ENCODE measurements at regions not wholly inside any gene's neighbourhood (a gene's known extent, or its start where the extent isn't known, plus 50 kb on each side); places are given as distances from the start of the nearest gene placed in this dataset.

DNA sequence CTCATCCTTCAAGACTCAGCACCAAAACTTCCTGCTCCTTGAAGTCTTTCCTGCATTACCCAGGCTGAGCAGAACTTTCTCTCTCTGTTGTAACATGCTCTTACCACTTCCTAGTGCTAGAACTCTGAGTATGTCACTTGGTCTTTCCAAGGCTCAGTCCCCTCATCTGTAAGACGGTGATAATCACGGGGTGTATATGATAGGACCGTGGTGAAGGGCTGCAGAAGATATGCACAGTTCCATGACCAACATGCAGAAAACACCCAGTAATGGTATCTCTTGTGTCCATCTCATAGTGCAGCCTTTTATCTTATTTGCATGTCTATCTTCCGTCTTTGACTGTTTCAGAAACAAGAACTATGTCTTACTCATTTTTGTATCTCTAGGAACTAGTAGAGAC is 154.5 kb downstream of the ZNF621 start:
- H3K36me3 Mint-ChIP-seq = no peaks in the 10 kb centered on the region
- Histone ChIP-seq H3K9me3 (ENCODE audit: control insufficient read depth in 1 of 2, low read length in 2 of 2) (no peaks in the 10 kb centered on the region), H3K27ac (ENCODE audit: low read depth, low read length) (no peak overlapping the region), H3K4me3 (ENCODE audit: low read length in 2 of 2) (no peak overlapping the region), H3K27me3 (ENCODE audit: insufficient read depth, low read length) (no peaks in the 10 kb centered on the region), H3K4me1 (ENCODE audit: insufficient read depth, low read length) (no peaks in the 10 kb centered on the region), H3K36me3 (ENCODE audit: insufficient read depth, low read length) (no peaks in the 10 kb centered on the region)
- DNase-seq = no peak
- intact Hi-C loops (cut with micrococcal nuclease) = no loop called here
- H3K27ac Mint-ChIP-seq = no peak overlapping the region
- POLR2A ChIA-PET (ENCODE audit: partially characterized antibody) = no interaction called here
- peaks cover 0 to 2% of the 10 kb centered on the region in 2 donors for H3K27me3 Mint-ChIP-seq
- peaks cover 0 to 3% (median 0%) of the 10 kb centered on the region in 8 donors for H3K9me3 Mint-ChIP-seq
- H3K4me3 Mint-ChIP-seq = no peak overlapping the region
- no peaks in the 10 kb centered on the region for H3K4me1 Mint-ChIP-seq
- CTCF ChIA-PET (ENCODE audit: partially characterized antibody) = no interaction called here

DNA sequence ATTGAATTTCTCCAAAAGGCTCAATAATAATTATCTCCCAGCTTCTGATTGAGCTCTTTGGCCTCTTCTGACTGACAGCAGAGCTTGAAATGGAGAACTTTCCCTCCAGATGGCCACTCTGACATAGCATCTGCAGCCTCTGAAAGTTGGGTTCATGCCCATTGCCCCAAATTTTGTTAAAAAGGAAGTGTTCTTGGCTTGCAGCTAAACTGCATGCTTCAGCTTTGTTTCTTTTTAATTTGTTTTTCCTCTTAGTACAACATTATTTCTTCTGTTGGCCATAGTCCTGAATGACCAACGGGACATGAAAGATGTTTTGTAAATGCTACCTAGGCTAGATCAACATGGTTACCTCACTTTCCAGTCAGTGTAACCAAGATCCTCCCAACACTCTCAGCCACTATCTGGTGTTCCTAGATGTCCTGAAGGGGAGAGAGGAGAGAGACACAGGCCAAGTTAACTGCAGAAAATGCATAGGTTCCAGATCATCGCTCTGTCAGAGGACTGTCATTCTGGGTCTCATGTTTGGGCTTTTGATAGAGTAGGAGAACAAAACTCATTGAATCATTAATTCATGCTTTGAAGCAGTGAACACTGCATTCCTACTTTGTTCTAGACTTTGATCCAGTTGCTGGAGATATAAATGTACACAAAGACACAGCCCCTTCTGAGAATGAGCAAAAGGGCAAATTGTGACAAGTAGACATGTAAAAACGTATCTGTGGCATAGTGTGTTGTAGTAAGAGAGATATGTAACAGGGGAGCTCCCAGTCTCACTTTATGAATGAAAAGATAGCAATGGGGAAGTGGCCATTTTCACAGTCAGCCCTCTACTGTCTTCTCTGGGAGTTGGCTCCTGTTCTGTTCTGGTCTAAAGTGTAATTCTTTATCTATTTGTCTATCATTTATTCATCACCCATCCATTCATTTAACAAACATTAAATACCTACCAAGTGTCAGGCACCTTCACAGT is 156.2 kb downstream of the ZNF621 start:
- no peaks in the 10 kb centered on the region for H3K36me3 ChIP-seq (ENCODE audit: insufficient read depth, low read length)
- Mint-ChIP-seq H3K4me1 (no peaks in the 10 kb centered on the region), H3K4me3 (no peak overlapping the region), H3K36me3 (no peaks in the 10 kb centered on the region), H3K27ac (no peak overlapping the region), H3K9me3 (no peaks in the 10 kb centered on the region), H3K27me3 (peaks cover 0 to 4% of the 10 kb centered on the region in 2 donors)
- no peaks in the 10 kb centered on the region for H3K4me1 ChIP-seq (ENCODE audit: insufficient read depth, low read length)
- CTCF ChIA-PET (ENCODE audit: partially characterized antibody) = no interaction called here
- POLR2A ChIA-PET (ENCODE audit: partially characterized antibody) = no interaction called here
- H3K9me3 ChIP-seq (ENCODE audit: control insufficient read depth in 1 of 2, low read length in 2 of 2) = no peaks in the 10 kb centered on the region
- no peaks in the 10 kb centered on the region for H3K27me3 ChIP-seq (ENCODE audit: insufficient read depth, low read length)
- intact Hi-C loops (cut with micrococcal nuclease) = no loop called here
- H3K27ac ChIP-seq (ENCODE audit: low read depth, low read length) = no peak overlapping the region
- no peak overlapping the region for H3K4me3 ChIP-seq (ENCODE audit: low read length in 2 of 2)
- no peak for DNase-seq

- ChIA-PET POLR2A (ENCODE audit: partially characterized antibody) (no interaction called here), CTCF (ENCODE audit: partially characterized antibody) (no interaction called here)
- Histone ChIP-seq H3K4me3 (ENCODE audit: low read length in 2 of 2) (no peak overlapping the region), H3K27ac (ENCODE audit: low read depth, low read length) (no peak overlapping the region), H3K4me1 (ENCODE audit: insufficient read depth, low read length) (no peaks in the 10 kb centered on the region), H3K36me3 (ENCODE audit: insufficient read depth, low read length) (no peaks in the 10 kb centered on the region), H3K9me3 (ENCODE audit: control insufficient read depth in 1 of 2, low read length in 2 of 2) (no peaks in the 10 kb centered on the region), H3K27me3 (ENCODE audit: insufficient read depth, low read length) (no peaks in the 10 kb centered on the region)
- intact Hi-C loops (cut with micrococcal nuclease) = no loop called here
- no peak for DNase-seq
- Mint-ChIP-seq H3K36me3 (no peaks in the 10 kb centered on the region), H3K27me3 (peaks cover 4 to 8% of the 10 kb centered on the region in 2 donors), H3K4me1 (no peaks in the 10 kb centered on the region), H3K4me3 (no peak overlapping the region), H3K9me3 (no peaks in the 10 kb centered on the region), H3K27ac (no peak overlapping the region)
Measured at GRCh38 chr3:40681658-40682055, 156.9 kb downstream of the ZNF621 start.

DNA sequence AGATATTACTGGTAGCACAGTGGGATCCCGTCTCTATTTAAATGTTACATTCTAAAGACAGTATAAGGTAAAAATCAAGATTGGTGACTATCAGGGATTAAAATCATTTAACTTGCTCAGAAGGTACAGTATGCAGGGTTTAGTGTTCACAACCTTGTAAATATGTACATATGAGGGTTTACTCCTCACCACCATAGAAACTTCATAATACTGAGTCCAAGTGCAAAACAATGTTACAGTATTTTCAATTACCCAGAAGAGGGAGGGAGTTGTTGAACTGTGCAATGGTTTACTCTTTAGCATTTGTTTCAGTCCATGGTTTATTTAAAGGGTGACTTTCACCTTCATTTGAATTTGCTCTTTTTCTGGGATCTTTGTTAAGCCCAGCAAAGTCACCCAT is 165.1 kb downstream of the ZNF621 start:
- Histone ChIP-seq H3K36me3 (ENCODE audit: insufficient read depth, low read length) (no peaks in the 10 kb centered on the region), H3K9me3 (ENCODE audit: control insufficient read depth in 1 of 2, low read length in 2 of 2) (no peaks in the 10 kb centered on the region), H3K27ac (ENCODE audit: low read depth, low read length) (no peak overlapping the region), H3K27me3 (ENCODE audit: insufficient read depth, low read length) (no peaks in the 10 kb centered on the region), H3K4me1 (ENCODE audit: insufficient read depth, low read length) (no peaks in the 10 kb centered on the region), H3K4me3 (ENCODE audit: low read length in 2 of 2) (no peak overlapping the region)
- intact Hi-C loops (cut with micrococcal nuclease) = no loop called here
- CTCF ChIA-PET (ENCODE audit: partially characterized antibody) = no interaction called here
- Mint-ChIP-seq H3K36me3 (no peaks in the 10 kb centered on the region), H3K27ac (no peak overlapping the region), H3K9me3 (no peaks in the 10 kb centered on the region), H3K4me3 (no peak overlapping the region), H3K4me1 (no peaks in the 10 kb centered on the region), H3K27me3 (peaks cover 14 to 23% of the 10 kb centered on the region in 2 donors)
- POLR2A ChIA-PET (ENCODE audit: partially characterized antibody) = no interaction called here
- no peak for DNase-seq

DNA sequence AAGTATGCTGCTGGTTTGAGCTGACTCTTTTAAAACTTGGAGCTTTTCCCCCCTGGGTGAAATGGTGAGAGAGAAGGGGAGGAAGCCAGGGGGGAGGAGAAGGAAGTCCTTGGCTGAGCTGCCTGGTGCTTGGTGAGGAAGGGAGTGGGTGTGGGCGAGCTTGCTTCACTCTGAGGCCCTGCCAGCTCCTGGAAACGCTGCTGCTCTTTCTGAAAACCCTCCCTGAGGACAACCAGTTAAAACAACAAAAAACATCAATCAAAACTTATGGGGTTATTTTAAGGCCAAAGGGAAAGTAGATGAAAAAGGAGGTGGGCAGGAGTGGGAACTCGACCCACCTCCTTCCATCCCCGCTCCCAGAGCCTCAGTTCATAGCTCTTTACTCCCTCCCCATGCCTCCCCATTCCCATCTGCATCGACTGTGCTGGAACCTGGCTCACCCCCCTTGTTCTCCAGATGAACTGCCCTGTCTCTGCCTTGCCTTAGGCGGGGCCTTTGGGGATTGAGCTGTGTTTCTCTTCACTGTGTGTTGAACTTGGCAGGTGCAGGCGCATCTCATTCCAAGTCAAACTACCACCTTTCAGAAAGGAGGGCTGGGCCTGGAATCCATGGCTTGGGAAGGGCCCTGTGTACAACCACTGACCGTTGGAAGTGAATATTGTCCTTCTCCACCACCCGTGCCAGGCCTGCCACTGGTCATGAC is 166.1 kb downstream of the ZNF621 start:
- peaks cover 14 to 25% of the 10 kb centered on the region in 2 donors for H3K27me3 Mint-ChIP-seq
- Histone ChIP-seq H3K4me1 (ENCODE audit: insufficient read depth, low read length) (no peaks in the 10 kb centered on the region), H3K4me3 (ENCODE audit: low read length in 2 of 2) (no peak overlapping the region), H3K36me3 (ENCODE audit: insufficient read depth, low read length) (no peaks in the 10 kb centered on the region), H3K27me3 (ENCODE audit: insufficient read depth, low read length) (no peaks in the 10 kb centered on the region), H3K27ac (ENCODE audit: low read depth, low read length) (no peak overlapping the region), H3K9me3 (ENCODE audit: control insufficient read depth in 1 of 2, low read length in 2 of 2) (no peaks in the 10 kb centered on the region)
- DNase-seq = no peak
- POLR2A ChIA-PET (ENCODE audit: partially characterized antibody) = no interaction called here
- no peak overlapping the region for H3K27ac Mint-ChIP-seq
- intact Hi-C loops (cut with micrococcal nuclease) = no loop called here
- no peaks in the 10 kb centered on the region for H3K9me3 Mint-ChIP-seq
- H3K4me1 Mint-ChIP-seq = no peaks in the 10 kb centered on the region
- no peak overlapping the region for H3K4me3 Mint-ChIP-seq
- CTCF ChIA-PET (ENCODE audit: partially characterized antibody) = no interaction called here
- H3K36me3 Mint-ChIP-seq = no peaks in the 10 kb centered on the region

GRCh38 chr3:40691452-40691861 is 166.7 kb downstream of the ZNF621 start:
- Histone ChIP-seq H3K27ac (ENCODE audit: low read depth, low read length) (no peak overlapping the region), H3K27me3 (ENCODE audit: insufficient read depth, low read length) (no peaks in the 10 kb centered on the region), H3K4me3 (ENCODE audit: low read length in 2 of 2) (no peak overlapping the region), H3K36me3 (ENCODE audit: insufficient read depth, low read length) (no peaks in the 10 kb centered on the region), H3K9me3 (ENCODE audit: control insufficient read depth in 1 of 2, low read length in 2 of 2) (no peaks in the 10 kb centered on the region), H3K4me1 (ENCODE audit: insufficient read depth, low read length) (no peaks in the 10 kb centered on the region)
- POLR2A ChIA-PET (ENCODE audit: partially characterized antibody) = no interaction called here
- Mint-ChIP-seq H3K27ac (no peak overlapping the region), H3K36me3 (no peaks in the 10 kb centered on the region), H3K4me1 (no peaks in the 10 kb centered on the region), H3K9me3 (no peaks in the 10 kb centered on the region), H3K4me3 (no peak overlapping the region), H3K27me3 (peaks cover 12 to 28% of the 10 kb centered on the region in 2 donors)
- intact Hi-C loops (cut with micrococcal nuclease) = no loop called here
- CTCF ChIA-PET (ENCODE audit: partially characterized antibody) = no interaction called here
- no peak for DNase-seq

- H3K4me1 Mint-ChIP-seq = no peaks in the 10 kb centered on the region
- Histone ChIP-seq H3K4me3 (ENCODE audit: low read length in 2 of 2) (no peak overlapping the region), H3K36me3 (ENCODE audit: insufficient read depth, low read length) (no peaks in the 10 kb centered on the region), H3K9me3 (ENCODE audit: control insufficient read depth in 1 of 2, low read length in 2 of 2) (no peaks in the 10 kb centered on the region), H3K27me3 (ENCODE audit: insufficient read depth, low read length) (no peaks in the 10 kb centered on the region), H3K4me1 (ENCODE audit: insufficient read depth, low read length) (no peaks in the 10 kb centered on the region), H3K27ac (ENCODE audit: low read depth, low read length) (no peak overlapping the region)
- ChIA-PET CTCF (ENCODE audit: partially characterized antibody) (no interaction called here), POLR2A (ENCODE audit: partially characterized antibody) (no interaction called here)
- H3K4me3 Mint-ChIP-seq = no peak overlapping the region
- no peak overlapping the region for H3K27ac Mint-ChIP-seq
- peaks cover 3 to 18% of the 10 kb centered on the region in 2 donors for H3K27me3 Mint-ChIP-seq
- H3K36me3 Mint-ChIP-seq = no peaks in the 10 kb centered on the region
- peaks cover 0 to 8% (median 0%) of the 10 kb centered on the region in 8 donors for H3K9me3 Mint-ChIP-seq
- intact Hi-C loops (cut with micrococcal nuclease) = no loop called here
- no peak for DNase-seq
Measured at GRCh38 chr3:40695848-40696247, 171.1 kb downstream of the ZNF621 start.
